ENCODE measurements at regions not wholly inside any gene's neighbourhood (a gene's known extent, or its start where the extent isn't known, plus 50 kb on each side); places are given as distances from the start of the nearest gene placed in this dataset.

GRCh38 chr7:93044147-93044810, 73.5 kb downstream of the SAMD9 start:
- H3K9me3 ChIP-seq (ENCODE audit: control insufficient read depth in 4 of 4, insufficient read depth in 3 of 4, low read length in 3 of 4) = no peaks in the 10 kb centered on the region
- ATAC-seq (ENCODE audit: insufficient read depth, low FRiP score) (no peak), DNase-seq (no peak)
- peaks cover 0 to 10% (median 0%) of the 10 kb centered on the region in 5 donors for H3K4me1 ChIP-seq (ENCODE audit: control insufficient read depth in 5 of 5, insufficient read depth in 5 of 5, low read length in 5 of 5)
- H3K36me3 ChIP-seq (ENCODE audit: control insufficient read depth in 4 of 4, insufficient read depth in 4 of 4, low read length in 4 of 4) = no peaks in the 10 kb centered on the region
- no peak for TF ChIP-seq CTCF (IDR thresholded peaks at IDR 0.05; ENCODE audit: control extremely low read depth, extremely low read depth)
- H3K27me3 ChIP-seq (ENCODE audit: control insufficient read depth in 3 of 3, insufficient read depth in 3 of 3, low read length in 2 of 3) = no peaks in the 10 kb centered on the region
- H3K9ac ChIP-seq (ENCODE audit: insufficient read depth in 1 of 2, low read length in 2 of 2) = no peak overlapping the region
- H3K4me3 ChIP-seq = no peak overlapping the region
- no peak overlapping the region for H3K27ac ChIP-seq (ENCODE audit: low read depth in 1 of 2, low read length in 1 of 2)
- 87 to 92% methylated on average over 6 of the region's 6 CpGs for WGBS, 2 donors

GRCh38 chr7:93043385-93043985, 74.3 kb downstream of the SAMD9 start:
- no peak overlapping the region for H3K4me3 ChIP-seq
- ATAC-seq (ENCODE audit: insufficient read depth, low FRiP score) (peak; percentile 24), DNase-seq (peak; percentile 68 to 70 (median 70))

GRCh38 chr7:93040355-93040754, 77.4 kb downstream of the SAMD9 start:
- H3K9me3 ChIP-seq (ENCODE audit: control insufficient read depth in 4 of 4, insufficient read depth in 3 of 4, low read length in 3 of 4) = no peaks in the 10 kb centered on the region
- no peak overlapping the region for H3K9ac ChIP-seq (ENCODE audit: insufficient read depth in 1 of 2, low read length in 2 of 2)
- H3K4me3 ChIP-seq = no peak overlapping the region
- 88 to 90% methylated on average over 10 of the region's 10 CpGs for WGBS, 2 donors
- DNase-seq (no peak), ATAC-seq (ENCODE audit: insufficient read depth, low FRiP score) (no peak)
- H3K36me3 ChIP-seq (ENCODE audit: control insufficient read depth in 4 of 4, insufficient read depth in 4 of 4, low read length in 4 of 4) = no peaks in the 10 kb centered on the region
- H3K4me1 ChIP-seq (ENCODE audit: control insufficient read depth in 5 of 5, insufficient read depth in 5 of 5, low read length in 5 of 5) = peaks cover 0 to 10% (median 0%) of the 10 kb centered on the region in 5 donors
- no peak for TF ChIP-seq CTCF (IDR thresholded peaks at IDR 0.05; ENCODE audit: control extremely low read depth, extremely low read depth)
- no peak overlapping the region for H3K27ac ChIP-seq (ENCODE audit: low read depth in 1 of 2, low read length in 1 of 2)
- no peaks in the 10 kb centered on the region for H3K27me3 ChIP-seq (ENCODE audit: control insufficient read depth in 3 of 3, insufficient read depth in 3 of 3, low read length in 2 of 3)

More at GRCh38 chr7:93043385-93043985, 74.3 kb downstream of the SAMD9 start:
- Histone ChIP-seq H3K27ac (ENCODE audit: low read depth in 1 of 2, low read length in 1 of 2) (no peak overlapping the region), H3K4me1 (ENCODE audit: control insufficient read depth in 5 of 5, insufficient read depth in 5 of 5, low read length in 5 of 5) (peaks cover 0 to 10% (median 0%) of the 10 kb centered on the region in 5 donors), H3K36me3 (ENCODE audit: control insufficient read depth in 4 of 4, insufficient read depth in 4 of 4, low read length in 4 of 4) (no peaks in the 10 kb centered on the region), H3K9ac (ENCODE audit: insufficient read depth in 1 of 2, low read length in 2 of 2) (no peak overlapping the region), H3K9me3 (ENCODE audit: control insufficient read depth in 4 of 4, insufficient read depth in 3 of 4, low read length in 3 of 4) (no peaks in the 10 kb centered on the region), H3K27me3 (ENCODE audit: control insufficient read depth in 3 of 3, insufficient read depth in 3 of 3, low read length in 2 of 3) (no peaks in the 10 kb centered on the region)
- TF ChIP-seq CTCF (IDR thresholded peaks at IDR 0.05; ENCODE audit: control extremely low read depth, extremely low read depth) = no peak
- 33 to 42% methylated on average over 28 of the region's 28 CpGs for WGBS, 2 donors
